ENCODE measurements at regions not wholly inside any gene's neighbourhood (a gene's known extent, or its start where the extent isn't known, plus 50 kb on each side); places are given as distances from the start of the nearest gene placed in this dataset.

DNA sequence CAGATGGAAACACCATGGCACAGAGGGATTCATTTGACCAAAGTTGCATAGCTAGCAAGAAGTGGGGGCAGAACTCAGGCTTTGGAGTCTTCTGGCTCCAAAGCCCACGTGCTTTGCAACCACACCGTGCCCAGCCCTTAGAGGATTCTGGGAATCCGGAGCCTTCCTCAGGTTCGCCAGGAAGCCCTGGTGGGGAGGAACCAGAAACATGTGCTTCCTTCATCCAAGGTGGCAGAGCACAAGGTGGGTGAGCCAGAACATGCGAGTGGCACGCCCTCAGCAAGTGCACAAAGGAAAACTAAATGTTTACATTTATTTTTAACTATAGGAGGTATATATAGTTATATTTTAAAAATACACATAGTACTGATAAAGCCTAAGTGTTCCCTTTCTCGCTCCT lies 151.9 kb upstream of the NECTIN1 start:
- no peaks in the 10 kb centered on the region for H3K79me2 ChIP-seq (ENCODE audit: control insufficient read depth, insufficient read depth, low read length)
- ChIA-PET POLR2A (no interaction called here), CTCF (no interaction called here)
- no peak overlapping the region for H3K4me3 ChIP-seq (replicated peaks in 1 of 3; ENCODE audit: insufficient read depth in 1 of 3, low read depth in 1 of 3, low read length in 3 of 3)
- BruUV-seq (replicated peaks), result no TSS peak
- intact Hi-C loops (cut with micrococcal nuclease), result no loop called here
- TF ChIP-seq GATA2 (IDR thresholded peaks at IDR 0.05; ENCODE audit: insufficient read depth, insufficient read length, low read depth, low read length), result no peak
- no peaks in the 10 kb centered on the region for H3K9me3 ChIP-seq (replicated peaks; ENCODE audit: control insufficient read depth, insufficient read depth, low read length)
- no peak overlapping the region for H2AFZ ChIP-seq (ENCODE audit: low read depth, low read length)
- H3K36me3 ChIP-seq (ENCODE audit: control insufficient read depth in 2 of 2, extremely low read depth in 1 of 2, insufficient read depth in 2 of 2, low read length in 2 of 2), result no peaks in the 10 kb centered on the region
- H4K20me1 ChIP-seq (replicated peaks; ENCODE audit: control insufficient read depth, extremely low read depth, insufficient read depth, low read length), result no peaks in the 10 kb centered on the region
- dilution Hi-C loops (cut with MboI; ENCODE audit: extremely low pct_ligation_motif_present, low sequenced_read_pairs), result no loop called here
- H3K4me1 ChIP-seq (ENCODE audit: control insufficient read depth, extremely low read depth, insufficient read depth, low read length), result no peaks in the 10 kb centered on the region
- no peak overlapping the region for H3K9ac ChIP-seq (replicated peaks; ENCODE audit: extremely low read depth, insufficient read depth, low read length)
- H3K27me3 ChIP-seq (ENCODE audit: control insufficient read depth in 2 of 2, insufficient read depth in 2 of 2, low read length in 2 of 2), result no peaks in the 10 kb centered on the region
- H3K27ac ChIP-seq (ENCODE audit: insufficient read depth, low read depth, low read length), result no peak overlapping the region
- DNase-seq (ENCODE audit: low read depth, low spot score), result no peak
- no peak overlapping the region for H3K4me2 ChIP-seq (ENCODE audit: insufficient read depth, low read length)
- no peak for FAIRE-seq
- no peaks in the 10 kb centered on the region for H3K9me1 ChIP-seq (replicated peaks; ENCODE audit: control insufficient read depth, extremely low read depth, insufficient read depth, low read length)

DNA sequence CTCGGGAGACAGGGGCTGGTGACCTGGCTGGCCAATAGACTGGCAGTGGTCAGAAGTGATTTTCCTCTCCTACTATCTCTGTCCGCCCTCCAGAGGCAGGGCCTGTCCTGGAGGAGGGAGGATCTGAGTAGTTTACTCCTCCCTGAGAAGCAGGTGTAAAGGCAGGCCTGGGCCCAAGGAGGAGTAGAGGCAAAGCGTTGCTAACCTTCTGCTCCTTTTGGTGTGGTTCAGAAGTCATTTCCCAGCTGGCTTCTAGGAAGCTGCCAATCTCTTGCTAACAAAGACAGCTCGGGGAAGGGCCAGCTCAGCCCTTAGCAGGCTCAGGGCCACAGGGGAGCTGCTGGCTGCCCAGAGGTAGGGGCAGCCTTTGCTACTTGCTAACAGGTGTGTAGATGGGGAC lies 151.1 kb upstream of the NECTIN1 start:
- no peaks in the 10 kb centered on the region for H3K36me3 ChIP-seq (ENCODE audit: control insufficient read depth in 2 of 2, extremely low read depth in 1 of 2, insufficient read depth in 2 of 2, low read length in 2 of 2)
- no peak for FAIRE-seq
- DNase-seq (ENCODE audit: low read depth, low spot score), result no peak
- no peak overlapping the region for H3K4me3 ChIP-seq (replicated peaks in 1 of 3; ENCODE audit: insufficient read depth in 1 of 3, low read depth in 1 of 3, low read length in 3 of 3)
- H3K9me1 ChIP-seq (replicated peaks; ENCODE audit: control insufficient read depth, extremely low read depth, insufficient read depth, low read length), result no peaks in the 10 kb centered on the region
- H3K27me3 ChIP-seq (ENCODE audit: control insufficient read depth in 2 of 2, insufficient read depth in 2 of 2, low read length in 2 of 2), result no peaks in the 10 kb centered on the region
- dilution Hi-C loops (cut with MboI; ENCODE audit: extremely low pct_ligation_motif_present, low sequenced_read_pairs), result no loop called here
- ChIA-PET POLR2A (no interaction called here), CTCF (no interaction called here)
- BruUV-seq (replicated peaks), result no TSS peak
- no peak overlapping the region for H3K27ac ChIP-seq (ENCODE audit: insufficient read depth, low read depth, low read length)
- TF ChIP-seq, protein P1, sequence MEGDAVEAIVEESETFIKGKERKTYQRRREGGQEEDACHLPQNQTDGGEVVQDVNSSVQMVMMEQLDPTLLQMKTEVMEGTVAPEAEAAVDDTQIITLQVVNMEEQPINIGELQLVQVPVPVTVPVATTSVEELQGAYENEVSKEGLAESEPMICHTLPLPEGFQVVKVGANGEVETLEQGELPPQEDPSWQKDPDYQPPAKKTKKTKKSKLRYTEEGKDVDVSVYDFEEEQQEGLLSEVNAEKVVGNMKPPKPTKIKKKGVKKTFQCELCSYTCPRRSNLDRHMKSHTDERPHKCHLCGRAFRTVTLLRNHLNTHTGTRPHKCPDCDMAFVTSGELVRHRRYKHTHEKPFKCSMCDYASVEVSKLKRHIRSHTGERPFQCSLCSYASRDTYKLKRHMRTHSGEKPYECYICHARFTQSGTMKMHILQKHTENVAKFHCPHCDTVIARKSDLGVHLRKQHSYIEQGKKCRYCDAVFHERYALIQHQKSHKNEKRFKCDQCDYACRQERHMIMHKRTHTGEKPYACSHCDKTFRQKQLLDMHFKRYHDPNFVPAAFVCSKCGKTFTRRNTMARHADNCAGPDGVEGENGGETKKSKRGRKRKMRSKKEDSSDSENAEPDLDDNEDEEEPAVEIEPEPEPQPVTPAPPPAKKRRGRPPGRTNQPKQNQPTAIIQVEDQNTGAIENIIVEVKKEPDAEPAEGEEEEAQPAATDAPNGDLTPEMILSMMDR (IDR thresholded peaks at IDR 0.05; ENCODE audit: extremely low read depth in 1 of 2, insufficient read depth in 1 of 2, low read depth in 1 of 2, low read length in 2 of 2), result no peak
- TF ChIP-seq MYC (IDR thresholded peaks at IDR 0.05; ENCODE audit: low read depth, low read length) (no peak), FOS (IDR thresholded peaks at IDR 0.05; ENCODE audit: borderline replicate concordance, insufficient read depth, low read length) (no peak), JUN (IDR thresholded peaks at IDR 0.05; ENCODE audit: borderline replicate concordance, insufficient read depth, insufficient read length, low read depth) (no peak), POLR2AphosphoS5 (IDR thresholded peaks at IDR 0.05; ENCODE audit: insufficient read depth, low read depth, low read length) (no peak), GATA2 (IDR thresholded peaks at IDR 0.05; ENCODE audit: insufficient read depth, insufficient read length, low read depth, low read length) (no peak), POLR2A (IDR thresholded peaks at IDR 0.05; ENCODE audit: low read depth, low read length) (no peak), EZH2 (IDR thresholded peaks at IDR 0.05; ENCODE audit: borderline replicate concordance, low read depth, low read length, severe bottlenecking) (no peak)
- TF ChIP-seq, protein P2, sequence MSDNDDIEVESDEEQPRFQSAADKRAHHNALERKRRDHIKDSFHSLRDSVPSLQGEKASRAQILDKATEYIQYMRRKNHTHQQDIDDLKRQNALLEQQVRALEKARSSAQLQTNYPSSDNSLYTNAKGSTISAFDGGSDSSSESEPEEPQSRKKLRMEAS (IDR thresholded peaks at IDR 0.05; ENCODE audit: insufficient read depth, insufficient read length), result no peak
- intact Hi-C loops (cut with micrococcal nuclease), result no loop called here
- H3K9ac ChIP-seq (replicated peaks; ENCODE audit: extremely low read depth, insufficient read depth, low read length), result no peak overlapping the region
- H3K4me2 ChIP-seq (ENCODE audit: insufficient read depth, low read length), result no peak overlapping the region
- H3K4me1 ChIP-seq (ENCODE audit: control insufficient read depth, extremely low read depth, insufficient read depth, low read length), result no peaks in the 10 kb centered on the region
- no peaks in the 10 kb centered on the region for H4K20me1 ChIP-seq (replicated peaks; ENCODE audit: control insufficient read depth, extremely low read depth, insufficient read depth, low read length)
- no peaks in the 10 kb centered on the region for H3K79me2 ChIP-seq (ENCODE audit: control insufficient read depth, insufficient read depth, low read length)
- H2AFZ ChIP-seq (ENCODE audit: low read depth, low read length), result no peak overlapping the region
- no peaks in the 10 kb centered on the region for H3K9me3 ChIP-seq (replicated peaks; ENCODE audit: control insufficient read depth, insufficient read depth, low read length)

All from endothelial cell of umbilical vein (primary cell).